Liver (tissue), 8 donors: ENCODE measurements at regions not wholly inside any gene's neighbourhood (a gene's known extent, or its start where the extent isn't known, plus 50 kb on each side); places are given as distances from the start of the nearest gene placed in this dataset.

ENCODE experiments used
- DNase-seq: peaks from one replicate; pipeline ENCODE4 v3.0.0-alpha.2; 2017; ENCODE audit warnings: low spot score
- H3K27ac ChIP-seq, 2 donors: one replicate each; pipeline ENCODE4 v1.7.0; 2013; ENCODE audit warnings: inconsistent platforms in 2 of 2, low read length in 2 of 2, control low read depth in 1 of 2, low read depth in 1 of 2, mild to moderate bottlenecking in 1 of 2
- H3K27me3 ChIP-seq, 4 donors: one replicate each; pipeline versions ENCODE4 v1.6.1 to v1.7.0; 2013; ENCODE audit warnings: low read length in 3 of 4, inconsistent platforms in 1 of 4, mild to moderate bottlenecking in 1 of 4, moderate library complexity in 1 of 4; ENCODE audit not compliant: control insufficient read depth in 4 of 4, insufficient read depth in 4 of 4
- H3K36me3 ChIP-seq, 4 donors: one replicate each; pipeline versions ENCODE4 v1.6.1 to v1.7.0; 2013; ENCODE audit warnings: low read length in 3 of 4, mild to moderate bottlenecking in 3 of 4, low read depth in 1 of 4, moderate library complexity in 1 of 4; ENCODE audit not compliant: control insufficient read depth in 4 of 4, insufficient read depth in 3 of 4
- H3K4me1 ChIP-seq, 4 donors: one replicate each; pipeline versions ENCODE4 v1.6.1 to v1.7.0; 2013; ENCODE audit warnings: low read length in 3 of 4, mild to moderate bottlenecking in 3 of 4, moderate library complexity in 1 of 4; ENCODE audit not compliant: control insufficient read depth in 4 of 4, insufficient read depth in 4 of 4
- H3K4me3 ChIP-seq, 3 donors: one replicate each; pipeline versions ENCODE4 v1.6.1 to v1.7.0; 2013; ENCODE audit warnings: low read length in 3 of 3, control low read depth in 1 of 3, low read depth in 1 of 3, mild to moderate bottlenecking in 1 of 3
- H3K9ac ChIP-seq, 2 donors: one replicate each; pipeline ENCODE4 v1.7.0; 2013; ENCODE audit warnings: low read length in 2 of 2, mild to moderate bottlenecking in 2 of 2, moderate library complexity in 2 of 2, control low read depth in 1 of 2, low read depth in 1 of 2
- H3K9me3 ChIP-seq, 4 donors: one replicate each; pipeline versions ENCODE4 v1.6.1 to v1.7.0; 2013; ENCODE audit warnings: low read length in 3 of 4; ENCODE audit not compliant: control insufficient read depth in 4 of 4
- CTCF ChIP-seq: fragments of 150-350 bp; IDR thresholded peaks from 2 replicates; pipeline ENCODE4 v1.5.1; 2017; ENCODE audit warnings: improper control_type of control experiment, low read depth, low read length; ENCODE audit not compliant: missing input control
- EGR1 ChIP-seq, 2 donors: IDR thresholded peaks; 2 replicates each; pipeline ENCODE4 v1.6.1; 2016 to 2018; ENCODE audit warnings: antibody characterized with exemption in 2 of 2, low read depth in 2 of 2
- GABPA ChIP-seq, 2 donors: IDR thresholded peaks in 1 of 2; conservative IDR thresholded peaks in 1 of 2; 2 replicates each; pipeline ENCODE4 v1.6.1; 2016; ENCODE audit warnings: antibody characterized with exemption in 2 of 2, mild to moderate bottlenecking in 1 of 2, moderate library complexity in 1 of 2
- HNF4A ChIP-seq, 2 donors: conservative IDR thresholded peaks; 2 replicates each; pipeline ENCODE4 v1.6.1; 2016; ENCODE audit warnings: antibody characterized with exemption in 2 of 2, mild to moderate bottlenecking in 2 of 2
- HNF4G ChIP-seq: IDR thresholded peaks from 2 replicates; pipeline ENCODE4 v1.6.1; 2016; ENCODE audit warnings: antibody characterized with exemption
- JUND ChIP-seq, 2 donors: IDR thresholded peaks; 2 replicates each; pipeline ENCODE4 v1.6.1; 2016; ENCODE audit warnings: antibody characterized with exemption in 2 of 2
- NR2F2 ChIP-seq: IDR thresholded peaks from 2 replicates; pipeline ENCODE4 v1.6.1; 2016; ENCODE audit warnings: antibody characterized with exemption
- RAD21 ChIP-seq, 2 donors: IDR thresholded peaks; 2 replicates each; pipeline ENCODE4 v1.6.1; 2016; ENCODE audit warnings: antibody characterized with exemption in 2 of 2, mild to moderate bottlenecking in 2 of 2
- REST ChIP-seq: IDR thresholded peaks from 2 replicates; pipeline ENCODE4 v1.6.1; 2016; ENCODE audit warnings: antibody characterized with exemption, mild to moderate bottlenecking
- RXRA ChIP-seq, 2 donors: IDR thresholded peaks; 2 replicates each; pipeline ENCODE4 v1.6.1; 2017 to 2018; ENCODE audit warnings: antibody characterized with exemption in 2 of 2, mild to moderate bottlenecking in 1 of 2
- TAF1 ChIP-seq: conservative IDR thresholded peaks from 2 replicates; pipeline ENCODE4 v1.6.1; 2016; ENCODE audit warnings: antibody characterized with exemption, mild to moderate bottlenecking
- YY1 ChIP-seq: IDR thresholded peaks from 2 replicates; pipeline ENCODE4 v1.6.1; 2016; ENCODE audit warnings: antibody characterized with exemption, mild to moderate bottlenecking
- ZBTB33 ChIP-seq: IDR thresholded peaks from 2 replicates; pipeline ENCODE4 v1.6.1; 2016; ENCODE audit warnings: antibody characterized with exemption
- WGBS: extraction: QIAGEN DNeasy Blood & Tissue Kit; methylation state at CpG from one replicate; pipeline ENCODE4 v1.1.7; 2013; 5-methylcytosine and 5-hydroxymethylcytosine counted together
- donor health status: healthy.
- donor health status: healthy.
- donor health status: healthy.
- donor health status: healthy.
- donor health status: healthy.

- H3K36me3 ChIP-seq: no peaks in the 10 kb centered on the region
- 83% methylated on average over 2 of the region's 2 CpGs for WGBS
- H3K27me3 ChIP-seq: no peaks in the 10 kb centered on the region
- TF ChIP-seq RAD21 (IDR thresholded peaks at IDR 0.05): no peak
- no peak for TF ChIP-seq ZBTB33
- no peak for TF ChIP-seq RXRA (IDR thresholded peaks at IDR 0.05)
- no peak for TF ChIP-seq NR2F2
- no peak for TF ChIP-seq EGR1 (IDR thresholded peaks at IDR 0.05; ENCODE audit: low read depth in 2 of 2)
- no peak for TF ChIP-seq REST
- no peak for TF ChIP-seq HNF4G
- TF ChIP-seq TAF1: no peak
- no peak for TF ChIP-seq YY1
- H3K4me1 ChIP-seq: peaks cover 4 to 15% (median 9%) of the 10 kb centered on the region in 4 donors
- H3K27ac ChIP-seq: no peak overlapping the region
- no peak overlapping the region for H3K4me3 ChIP-seq
- no peak for DNase-seq
- no peak overlapping the region for H3K9ac ChIP-seq
- H3K9me3 ChIP-seq: no peaks in the 10 kb centered on the region
These were observed 183.5 kb downstream of the DUSP10 start for GRCh38 chr1:221558396-221558795.

- TF ChIP-seq RAD21 (IDR thresholded peaks at IDR 0.05): no peak
- no peak for TF ChIP-seq JUND (IDR thresholded peaks at IDR 0.05)
- TF ChIP-seq YY1: no peak
- TF ChIP-seq CTCF: no peak
- TF ChIP-seq HNF4A (conservative IDR thresholded peaks at IDR 0.05): no peak
- no peak for TF ChIP-seq GABPA (IDR thresholded peaks at IDR 0.05 in 1 of 2, conservative IDR thresholded peaks at IDR 0.05 in 1 of 2)
- no peak for DNase-seq
- Histone ChIP-seq H3K36me3 (no peaks in the 10 kb centered on the region), H3K4me1 (peaks cover 4 to 24% (median 11%) of the 10 kb centered on the region in 4 donors), H3K9ac (no peak overlapping the region), H3K27me3 (no peaks in the 10 kb centered on the region), H3K4me3 (no peak overlapping the region), H3K9me3 (no peaks in the 10 kb centered on the region), H3K27ac (no peak overlapping the region)
- 94% methylated on average over 4 of the region's 4 CpGs for WGBS
These were observed 182.0 kb downstream of the DUSP10 start for GRCh38 chr1:221559911-221560310.
